ENCODE measurements at regions not wholly inside any gene's neighbourhood (a gene's known extent, or its start where the extent isn't known, plus 50 kb on each side); places are given as distances from the start of the nearest gene placed in this dataset.

DNA sequence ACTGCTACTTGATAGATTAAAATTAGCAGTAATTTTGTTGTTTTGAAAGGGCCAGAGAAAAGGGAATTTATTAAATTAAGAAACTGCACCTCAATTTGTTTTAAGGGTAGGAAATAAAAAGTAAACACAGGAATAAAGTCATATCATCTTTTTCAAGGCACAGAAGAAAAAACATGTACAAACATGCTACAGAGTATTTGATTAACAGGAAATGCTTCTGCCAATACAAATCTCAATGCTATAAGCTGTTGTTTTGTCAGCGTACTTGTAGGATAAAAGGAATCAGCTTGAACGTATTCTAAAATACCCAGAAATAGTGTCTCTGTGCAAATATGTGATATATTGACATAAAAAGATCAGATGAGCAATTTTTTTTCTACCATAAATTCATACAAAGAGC is 474.0 kb upstream of the MGAT4C start:
- H3K27me3 ChIP-seq (ENCODE audit: control insufficient read depth, extremely low read depth, insufficient read depth, low read length), result no peaks in the 10 kb centered on the region
- DNase-seq (ENCODE audit: low read depth, low spot score), result no peak
- H3K4me2 ChIP-seq (ENCODE audit: control insufficient read depth, extremely low read depth, insufficient read depth, low read depth, low read length), result peak overlapping the region; percentile 66
- no peaks in the 10 kb centered on the region for H4K20me1 ChIP-seq (ENCODE audit: control insufficient read depth, extremely low read depth, insufficient read depth, low read length)
- no peaks in the 10 kb centered on the region for H3K36me3 ChIP-seq (ENCODE audit: control insufficient read depth in 2 of 2, extremely low read depth in 1 of 2, insufficient read depth in 2 of 2, low read length in 2 of 2)
- H3K4me1 ChIP-seq (ENCODE audit: control insufficient read depth, extremely low read depth, insufficient read depth, low read length), result peaks cover 11% of the 10 kb centered on the region
- no peaks in the 10 kb centered on the region for H3K9me1 ChIP-seq (ENCODE audit: control insufficient read depth, extremely low read depth, insufficient read depth, low read length)
- H3K9ac ChIP-seq (ENCODE audit: control insufficient read depth, extremely low read depth, insufficient read depth, low read length), result no peak overlapping the region
- H3K27ac ChIP-seq (ENCODE audit: control insufficient read depth, insufficient read depth, low read length), result peak overlapping the region; percentile 17
- H3K79me2 ChIP-seq (ENCODE audit: control insufficient read depth, insufficient read depth, low read length), result no peaks in the 10 kb centered on the region
- no peak overlapping the region for H3K4me3 ChIP-seq (ENCODE audit: control insufficient read depth in 2 of 3, extremely low read depth in 1 of 3, insufficient read depth in 2 of 3, low read depth in 1 of 3, low read length in 3 of 3)
- TF ChIP-seq CTCF (optimal IDR thresholded peaks at IDR 0.05 in 1 of 3, IDR thresholded peaks at IDR 0.05 in 1 of 3, conservative IDR thresholded peaks at IDR 0.05 in 1 of 3; ENCODE audit: extremely low read depth in 1 of 3, insufficient read depth in 2 of 3, low read length in 3 of 3) (no peak), EZH2 (IDR thresholded peaks at IDR 0.05; ENCODE audit: low read length) (no peak)
- peak overlapping the region; percentile 72 for H2AFZ ChIP-seq (ENCODE audit: control insufficient read depth, low read length)
- dilution Hi-C loops (cut with MboI; ENCODE audit: extremely low pct_ligation_motif_present, low sequenced_read_pairs), result no loop called here
- no peaks in the 10 kb centered on the region for H3K9me3 ChIP-seq (ENCODE audit: control insufficient read depth, low read depth, low read length)
- FAIRE-seq, result peak; percentile 44

DNA sequence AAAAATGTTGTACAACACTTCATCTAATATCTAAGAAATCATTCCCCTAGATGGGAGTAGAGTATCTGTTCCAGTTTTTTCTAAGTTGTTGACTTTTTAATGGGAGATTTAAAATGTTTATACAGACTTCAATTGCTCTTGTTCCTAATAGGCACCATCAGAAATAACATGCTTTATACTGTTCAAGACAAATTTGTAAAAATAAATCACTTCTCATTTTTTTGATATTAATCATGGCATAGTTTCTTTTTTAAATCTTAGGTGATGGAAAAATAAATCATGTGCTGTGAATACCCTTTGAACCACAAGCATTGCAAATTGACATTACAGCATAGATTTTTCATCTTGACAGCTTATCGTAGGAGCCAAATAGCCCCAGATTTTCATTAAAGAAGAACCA is 473.5 kb upstream of the MGAT4C start:
- H3K79me2 ChIP-seq (ENCODE audit: control insufficient read depth, insufficient read depth, low read length), result no peaks in the 10 kb centered on the region
- peak; percentile 39 for FAIRE-seq
- H3K4me2 ChIP-seq (ENCODE audit: control insufficient read depth, extremely low read depth, insufficient read depth, low read depth, low read length), result peak overlapping the region; percentile 66
- dilution Hi-C loops (cut with MboI; ENCODE audit: extremely low pct_ligation_motif_present, low sequenced_read_pairs), result no loop called here
- H3K9me3 ChIP-seq (ENCODE audit: control insufficient read depth, low read depth, low read length), result no peaks in the 10 kb centered on the region
- H3K4me1 ChIP-seq (ENCODE audit: control insufficient read depth, extremely low read depth, insufficient read depth, low read length), result peaks cover 11% of the 10 kb centered on the region
- no peaks in the 10 kb centered on the region for H4K20me1 ChIP-seq (ENCODE audit: control insufficient read depth, extremely low read depth, insufficient read depth, low read length)
- H3K9ac ChIP-seq (ENCODE audit: control insufficient read depth, extremely low read depth, insufficient read depth, low read length), result no peak overlapping the region
- peak overlapping the region in 1 of 3 experiments; percentile 1 for H3K4me3 ChIP-seq (ENCODE audit: control insufficient read depth in 2 of 3, extremely low read depth in 1 of 3, insufficient read depth in 2 of 3, low read depth in 1 of 3, low read length in 3 of 3)
- peak overlapping the region; percentile 48 for H2AFZ ChIP-seq (ENCODE audit: control insufficient read depth, low read length)
- H3K36me3 ChIP-seq (ENCODE audit: control insufficient read depth in 2 of 2, extremely low read depth in 1 of 2, insufficient read depth in 2 of 2, low read length in 2 of 2), result no peaks in the 10 kb centered on the region
- H3K27ac ChIP-seq (ENCODE audit: control insufficient read depth, insufficient read depth, low read length), result peak overlapping the region; percentile 17
- H3K9me1 ChIP-seq (ENCODE audit: control insufficient read depth, extremely low read depth, insufficient read depth, low read length), result no peaks in the 10 kb centered on the region
- DNase-seq (ENCODE audit: low read depth, low spot score), result no peak
- TF ChIP-seq EZH2 (IDR thresholded peaks at IDR 0.05; ENCODE audit: low read length), result no peak
- no peak for TF ChIP-seq CTCF (optimal IDR thresholded peaks at IDR 0.05 in 1 of 3, IDR thresholded peaks at IDR 0.05 in 1 of 3, conservative IDR thresholded peaks at IDR 0.05 in 1 of 3; ENCODE audit: extremely low read depth in 1 of 3, insufficient read depth in 2 of 3, low read length in 3 of 3)
- H3K27me3 ChIP-seq (ENCODE audit: control insufficient read depth, extremely low read depth, insufficient read depth, low read length), result no peaks in the 10 kb centered on the region

Data from keratinocyte (primary cell).